ENCODE measurements at regions not wholly inside any gene's neighbourhood (a gene's known extent, or its start where the extent isn't known, plus 50 kb on each side); places are given as distances from the start of the nearest gene placed in this dataset.
A peak's percentile ranks its signal among the peaks of the same experiment; 100 is the strongest.
"Not testable (repeated sequence)": the region's sequence is repeated elsewhere in the genome, so short reads cannot be mapped to it uniquely, and the experiment has no call there.

- no peak for DNase-seq (ENCODE audit: low read depth, low spot score)
Observed at GRCh38 chr6:11848852-11849731, 70.5 kb upstream of the ADTRP start.

DNA sequence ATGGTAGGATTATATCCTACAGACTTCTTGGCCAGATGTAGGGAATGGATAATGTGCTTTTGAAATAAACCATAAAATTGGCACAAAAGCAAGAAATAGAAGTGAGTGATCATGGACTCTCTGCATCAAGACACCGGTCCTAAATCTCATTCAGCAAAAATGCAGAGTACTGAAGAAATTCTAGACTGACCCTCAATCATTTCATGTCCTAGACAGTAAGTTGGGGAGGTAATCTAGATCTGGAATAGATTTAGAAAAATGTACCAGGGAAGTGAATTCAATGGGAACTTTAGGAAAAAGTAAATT lies 69.7 kb upstream of the ADTRP start:
- no peak for DNase-seq (ENCODE audit: low read depth, low spot score)

DNA sequence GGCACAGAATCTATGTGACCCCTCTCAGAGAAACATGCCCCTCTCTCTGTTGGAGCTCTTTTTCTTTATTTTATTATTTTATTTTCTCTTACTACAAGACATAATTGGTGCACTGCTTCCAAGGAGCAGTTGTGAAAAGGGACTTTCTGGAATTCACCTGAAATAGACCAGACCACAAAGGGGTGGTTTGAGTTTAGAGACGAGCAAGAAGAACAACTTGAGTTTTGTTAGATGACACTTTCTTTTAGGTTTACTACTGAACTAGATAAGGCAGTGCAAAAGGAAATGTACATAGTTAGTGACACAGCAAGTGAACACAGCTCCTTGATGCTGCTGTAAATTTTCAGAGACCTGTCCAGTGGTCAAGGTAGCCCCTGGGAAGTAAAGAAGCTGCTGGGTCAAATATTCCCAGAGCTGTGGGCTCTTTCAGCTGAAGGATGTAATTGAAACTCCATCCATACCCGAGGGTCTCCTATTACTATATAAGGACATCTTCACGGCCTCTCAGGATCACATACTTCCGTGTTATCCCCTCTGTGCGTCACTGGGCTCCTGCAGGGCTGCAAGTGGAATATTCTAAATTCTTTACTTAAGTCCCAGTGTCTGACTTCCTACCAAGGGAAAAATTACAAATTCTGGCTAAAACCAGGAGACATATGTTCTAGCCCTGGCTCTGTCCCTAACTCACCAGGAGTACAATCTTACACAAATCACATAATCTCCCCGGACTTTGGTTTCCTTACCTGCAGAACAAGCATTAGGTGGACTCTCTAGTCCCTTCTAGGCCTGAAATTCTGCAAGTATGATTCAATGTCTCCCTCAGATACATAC lies 69.1 kb upstream of the ADTRP start:
- DNase-seq (ENCODE audit: low read depth, low spot score), result peak; percentile 33

- not testable (repeated sequence) for DNase-seq (ENCODE audit: low read depth, low spot score)
Observed at GRCh38 chr6:11847068-11847467, 68.5 kb upstream of the ADTRP start.

DNA sequence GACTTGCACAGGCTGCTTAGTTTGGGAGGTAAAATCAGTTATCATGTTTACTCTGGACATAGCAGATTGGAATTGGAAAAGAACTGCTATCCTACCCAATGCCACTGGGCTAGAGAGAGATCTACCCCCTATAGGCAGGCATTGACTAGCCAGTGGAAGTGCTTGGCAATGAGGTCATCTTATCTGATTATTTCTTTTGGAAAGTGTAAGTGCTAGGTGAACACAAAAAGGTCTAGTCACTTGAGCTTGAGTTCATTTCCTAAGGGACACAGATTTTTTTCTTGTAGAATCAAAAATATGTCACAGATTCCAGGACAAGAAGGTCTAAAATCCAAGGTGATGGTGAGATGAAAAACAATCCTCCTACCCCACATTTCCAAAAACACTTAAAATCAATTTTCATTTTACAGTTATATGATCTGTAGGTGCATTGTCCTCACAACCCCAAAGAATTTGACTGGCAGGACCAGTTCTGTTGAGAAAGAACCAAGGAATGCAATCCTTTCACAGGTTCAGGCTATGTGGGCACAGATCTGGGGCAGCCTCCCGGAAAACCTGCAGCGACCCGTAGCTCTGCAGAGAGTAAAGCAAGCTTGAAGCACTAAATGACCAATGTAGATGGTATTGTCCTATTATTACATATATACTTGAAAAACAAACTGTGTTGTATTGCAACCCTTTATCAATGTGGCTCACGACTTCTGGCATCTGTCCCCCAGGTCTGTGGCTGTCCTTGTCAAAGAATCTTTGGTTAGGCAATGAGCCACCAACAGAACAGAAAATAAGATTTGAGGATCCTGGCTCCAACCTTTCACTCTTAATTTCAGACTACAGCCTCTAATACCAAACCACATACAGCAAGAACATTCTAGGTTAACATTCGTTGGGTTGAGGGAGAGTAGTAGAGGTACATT lies 67.3 kb upstream of the ADTRP start:
- DNase-seq (ENCODE audit: low read depth, low spot score), result no peak

- DNase-seq (ENCODE audit: low read depth, low spot score), result not testable (repeated sequence)
Observed at GRCh38 chr6:11842795-11843194, 64.2 kb upstream of the ADTRP start.

GRCh38 chr6:11835065-11835464 lies 56.5 kb upstream of the ADTRP start:
- no peak for DNase-seq (ENCODE audit: low read depth, low spot score)

DNA sequence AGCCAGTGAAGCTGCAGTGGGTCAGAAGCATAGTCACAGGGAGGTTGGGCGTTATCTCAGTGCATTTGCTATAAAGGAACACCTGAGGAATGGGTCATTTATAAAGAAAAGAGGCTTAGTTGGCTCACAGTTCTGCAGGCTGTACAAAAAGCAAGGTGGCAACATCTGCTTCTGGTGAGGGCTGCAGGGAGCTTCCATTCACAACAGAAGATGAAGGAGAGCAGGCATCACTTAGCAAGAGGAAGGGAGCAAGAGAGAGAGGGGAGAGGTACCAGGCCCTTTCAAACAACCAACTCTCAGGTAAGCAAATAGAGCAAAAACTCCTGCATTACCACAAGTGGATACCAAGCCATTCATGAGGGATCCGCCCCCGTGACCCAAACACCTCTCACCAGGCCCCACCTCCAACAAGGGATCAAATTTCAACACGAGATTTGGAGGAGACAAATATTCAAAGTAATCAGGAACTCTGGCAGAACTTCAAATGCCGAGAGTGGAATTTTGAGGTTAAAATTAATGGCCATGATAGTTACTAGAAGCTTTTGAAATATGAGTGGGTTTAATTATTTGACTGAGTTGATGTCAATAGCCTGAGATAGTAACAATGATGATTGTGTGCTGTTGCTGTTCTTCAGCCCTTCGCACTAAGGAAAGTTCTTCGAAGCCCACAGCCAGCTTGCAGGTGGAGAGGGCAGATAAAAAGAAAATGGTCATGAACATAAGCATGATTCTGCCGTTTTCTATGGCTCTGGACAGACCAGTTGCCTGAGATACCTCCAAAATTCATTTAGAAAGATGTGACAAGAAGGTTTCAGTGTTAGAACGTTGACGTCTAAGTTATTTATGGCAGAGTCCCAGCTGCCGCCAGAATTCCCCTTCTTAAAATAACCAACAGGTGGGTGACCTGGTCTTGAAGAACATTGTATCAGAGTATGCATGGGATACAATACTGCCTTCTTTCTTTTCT lies 55.3 kb upstream of the ADTRP start:
- DNase-seq (ENCODE audit: low read depth, low spot score), result peak; percentile 7

- DNase-seq (ENCODE audit: low read depth, low spot score), result no peak
Observed at GRCh38 chr6:11831653-11832052, 53.0 kb upstream of the ADTRP start.

DNA sequence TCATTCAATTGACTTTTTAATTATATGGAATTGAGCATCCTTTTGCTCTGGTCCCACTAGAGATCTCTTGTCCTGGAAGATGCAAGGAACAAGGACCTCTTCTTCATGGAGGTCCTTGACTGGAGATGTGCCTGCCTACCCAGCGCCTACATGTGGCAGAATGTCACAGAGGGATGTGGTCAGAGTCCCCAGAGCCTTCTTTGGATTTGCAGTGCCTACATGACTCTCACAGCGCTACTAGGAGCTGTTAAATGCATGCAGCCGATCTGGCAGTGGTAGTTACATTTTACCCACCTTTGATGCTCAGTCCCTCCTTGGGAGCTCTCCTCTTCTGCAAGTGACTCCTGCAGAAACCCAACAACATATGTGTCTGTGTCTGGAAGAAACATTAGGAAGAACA lies 51.9 kb upstream of the ADTRP start:
- no peak for DNase-seq (ENCODE audit: low read depth, low spot score)

DNA sequence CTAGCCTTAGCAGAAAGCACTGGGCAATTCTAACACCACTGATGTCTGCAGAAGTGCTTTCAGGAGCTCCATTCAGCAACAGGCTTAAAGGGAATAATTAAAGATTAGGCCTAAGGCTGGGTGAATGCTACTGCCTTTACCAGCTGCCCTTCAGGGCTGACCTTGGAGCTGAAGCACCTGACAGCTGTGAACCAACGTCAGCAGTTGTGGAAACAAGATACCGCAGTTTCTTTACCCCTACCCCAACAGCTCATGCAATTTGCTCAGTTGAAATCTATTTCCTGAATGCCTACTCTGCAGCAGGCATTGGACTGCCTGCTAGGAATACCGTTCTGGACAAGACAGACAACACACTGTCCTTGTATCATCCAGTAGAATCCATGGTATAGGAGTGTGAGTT lies 51.5 kb upstream of the ADTRP start:
- DNase-seq (ENCODE audit: low read depth, low spot score), result no peak

DNA sequence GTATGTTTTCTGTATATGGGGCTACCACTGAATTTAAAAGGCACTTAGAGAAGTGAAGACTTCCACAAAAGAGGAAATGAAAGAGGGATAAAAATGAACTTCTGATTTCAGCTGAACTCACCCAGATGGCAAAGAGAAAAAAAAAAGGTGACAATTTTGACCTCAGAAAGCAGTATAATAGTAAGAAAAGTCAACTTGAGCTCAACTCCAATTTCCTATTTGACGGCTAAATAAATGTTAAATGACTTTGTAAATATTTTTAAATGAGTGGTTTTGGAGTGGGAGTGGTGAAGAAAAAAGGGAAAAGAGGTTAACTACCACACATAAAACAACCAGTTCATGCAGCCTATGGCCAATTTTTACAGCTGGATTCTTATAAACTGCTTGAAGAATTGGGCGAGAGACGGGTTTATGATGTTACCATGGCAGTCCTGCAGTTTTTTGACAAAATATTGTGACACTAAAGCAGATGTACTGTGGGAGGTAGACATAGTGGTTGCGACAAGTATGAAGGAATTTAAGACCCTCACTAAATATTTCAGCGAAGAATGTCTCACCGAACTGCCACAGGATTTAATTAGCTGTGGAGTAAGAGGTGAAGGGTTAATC lies 49.8 kb upstream of the ADTRP start:
- DNase-seq (ENCODE audit: low read depth, low spot score), result no peak

All from iPS DF 19.7 (cell line).